DND-41 (cell line): ENCODE measurements at regions not wholly inside any gene's neighbourhood (a gene's known extent, or its start where the extent isn't known, plus 50 kb on each side); places are given as distances from the start of the nearest gene placed in this dataset.
"Not testable (repeated sequence)": the region's sequence is repeated elsewhere in the genome, so short reads cannot be mapped to it uniquely, and the experiment has no call there.

Experiments
- ATAC-seq: fragments of 200-7000 bp; cut with Tn5 transposase; 3 replicates; pipeline ENCODE4 v1.9.1; 2021; ENCODE audit warnings: low read depth; ENCODE audit not compliant: insufficient read depth
- DNase-seq: peaks from one replicate; pipeline ENCODE4 v3.0.0-alpha.2; 2020
- H2AFZ ChIP-seq: 2 replicates; pipeline ENCODE4 v1.6.0; 2012; ENCODE audit warnings: low read depth, low read length
- H3K27ac ChIP-seq: 2 replicates; pipeline ENCODE4 v1.5.1; 2012; ENCODE audit warnings: low read length, inconsistent platforms
- H3K27me3 ChIP-seq: fragments of 200-600 bp; sonication (generic); 2 replicates; pipeline ENCODE4 v1.6.0; 2012; ENCODE audit warnings: low read length, mild to moderate bottlenecking, inconsistent platforms; ENCODE audit not compliant: insufficient read depth, poor library complexity
- H3K36me3 ChIP-seq: 2 replicates; pipeline ENCODE4 v1.5.1; 2012; ENCODE audit warnings: low read length, inconsistent platforms; ENCODE audit not compliant: insufficient read depth
- H3K4me1 ChIP-seq: 2 replicates; pipeline ENCODE4 v1.5.1; 2012; ENCODE audit warnings: mild to moderate bottlenecking, low read length; ENCODE audit not compliant: insufficient read depth
- H3K4me2 ChIP-seq: 2 replicates; pipeline ENCODE4 v1.6.0; 2012; ENCODE audit warnings: mild to moderate bottlenecking, moderate library complexity, low read length, inconsistent platforms; ENCODE audit not compliant: insufficient read depth
- H3K4me3 ChIP-seq, 2 experiments: fragments of 200-600 bp in 1 of 2; shearing (Covaris generic) in 1 of 2; 2 replicates each; pipeline ENCODE4 v1.5.1; 2012 to 2016; ENCODE audit warnings: inconsistent platforms in 2 of 2, low read length in 2 of 2, mild to moderate bottlenecking in 2 of 2, low read depth in 1 of 2, moderate library complexity in 1 of 2
- H3K79me2 ChIP-seq: 2 replicates; pipeline ENCODE4 v1.6.0; 2012; ENCODE audit warnings: low read length, inconsistent platforms; ENCODE audit not compliant: insufficient read depth
- H3K9ac ChIP-seq: 2 replicates; pipeline ENCODE4 v1.6.0; 2012; ENCODE audit warnings: low read depth, mild to moderate bottlenecking, inconsistent platforms, low read length, moderate library complexity
- H3K9me3 ChIP-seq: 2 replicates; pipeline ENCODE4 v1.5.1; 2012; ENCODE audit warnings: low read length, moderate library complexity, mild to moderate bottlenecking, inconsistent platforms; ENCODE audit not compliant: insufficient read depth, severe bottlenecking
- H4K20me1 ChIP-seq: 2 replicates; pipeline ENCODE4 v1.6.0; 2012; ENCODE audit warnings: low read length; ENCODE audit not compliant: insufficient read depth
- EZH2 ChIP-seq: IDR thresholded peaks from 3 replicates; pipeline ENCODE4 v1.6.1; 2012; ENCODE audit warnings: borderline replicate concordance, low read depth, mild to moderate bottlenecking, moderate library complexity, low read length, inconsistent platforms; ENCODE audit not compliant: severe bottlenecking
- TF ChIP-seq, protein P1 (sequence below): IDR thresholded peaks from 2 replicates; pipeline ENCODE4 v1.5.1; 2012; ENCODE audit warnings: borderline replicate concordance, low read length, moderate library complexity, mild to moderate bottlenecking; ENCODE audit not compliant: poor library complexity, severe bottlenecking; ENCODE audit errors: extremely low read depth

DNA sequence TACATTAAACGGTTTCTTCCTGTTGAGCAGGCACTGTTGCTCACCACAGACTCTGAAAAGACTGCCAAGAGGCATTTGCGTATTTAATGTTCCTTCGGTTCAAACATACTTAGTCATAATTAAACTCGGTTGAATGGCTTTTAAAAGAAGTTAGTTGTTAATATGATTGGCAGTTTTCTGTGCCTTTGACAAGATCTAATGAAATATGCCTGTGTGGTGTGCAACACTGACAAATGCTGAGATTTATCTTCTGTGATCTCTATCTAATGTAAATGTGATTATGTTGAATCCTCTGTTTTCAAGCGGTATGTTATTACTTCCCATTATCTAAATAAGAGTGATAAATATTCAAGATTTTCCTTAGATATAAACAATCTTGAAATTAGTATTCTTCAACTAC is 1046.6 kb downstream of the CDH8 start:
- no peak overlapping the region for H3K9ac ChIP-seq
- H3K9me3 ChIP-seq, result no peaks in the 10 kb centered on the region
- no peaks in the 10 kb centered on the region for H3K27me3 ChIP-seq

DNA sequence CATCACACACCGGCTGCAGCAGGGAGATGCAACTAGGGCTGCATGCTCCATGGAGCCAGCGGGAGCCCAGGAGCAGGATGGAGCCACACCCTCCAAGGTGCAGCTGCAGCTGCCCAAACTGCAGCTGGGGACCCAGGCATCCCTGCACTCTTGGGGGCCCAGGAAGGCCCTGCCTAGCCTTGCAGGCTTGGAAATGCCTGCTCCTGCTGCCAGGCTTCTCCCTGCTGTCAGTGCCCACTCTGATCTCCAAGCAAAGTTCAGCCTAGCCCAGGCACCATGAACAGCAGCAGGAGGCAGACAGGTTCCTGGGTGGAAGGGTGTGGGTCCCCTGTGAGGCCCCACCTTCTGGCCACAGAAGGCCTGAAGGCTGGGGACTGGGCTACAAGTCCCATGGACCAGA is 1057.1 kb downstream of the CDH8 start:
- no peak for ATAC-seq
- no peak overlapping the region for H3K4me3 ChIP-seq

More for the DNA sequence above, 1046.6 kb downstream of the CDH8 start:
- no peak overlapping the region for H3K4me3 ChIP-seq
- no peak for DNase-seq
- H3K4me1 ChIP-seq, result no peaks in the 10 kb centered on the region
- no peak overlapping the region for H3K27ac ChIP-seq
- H3K4me2 ChIP-seq, result no peak overlapping the region
- H3K36me3 ChIP-seq, result no peaks in the 10 kb centered on the region
- no peak overlapping the region for H2AFZ ChIP-seq
- no peaks in the 10 kb centered on the region for H4K20me1 ChIP-seq
- no peak for ATAC-seq
- TF ChIP-seq, protein P1, sequence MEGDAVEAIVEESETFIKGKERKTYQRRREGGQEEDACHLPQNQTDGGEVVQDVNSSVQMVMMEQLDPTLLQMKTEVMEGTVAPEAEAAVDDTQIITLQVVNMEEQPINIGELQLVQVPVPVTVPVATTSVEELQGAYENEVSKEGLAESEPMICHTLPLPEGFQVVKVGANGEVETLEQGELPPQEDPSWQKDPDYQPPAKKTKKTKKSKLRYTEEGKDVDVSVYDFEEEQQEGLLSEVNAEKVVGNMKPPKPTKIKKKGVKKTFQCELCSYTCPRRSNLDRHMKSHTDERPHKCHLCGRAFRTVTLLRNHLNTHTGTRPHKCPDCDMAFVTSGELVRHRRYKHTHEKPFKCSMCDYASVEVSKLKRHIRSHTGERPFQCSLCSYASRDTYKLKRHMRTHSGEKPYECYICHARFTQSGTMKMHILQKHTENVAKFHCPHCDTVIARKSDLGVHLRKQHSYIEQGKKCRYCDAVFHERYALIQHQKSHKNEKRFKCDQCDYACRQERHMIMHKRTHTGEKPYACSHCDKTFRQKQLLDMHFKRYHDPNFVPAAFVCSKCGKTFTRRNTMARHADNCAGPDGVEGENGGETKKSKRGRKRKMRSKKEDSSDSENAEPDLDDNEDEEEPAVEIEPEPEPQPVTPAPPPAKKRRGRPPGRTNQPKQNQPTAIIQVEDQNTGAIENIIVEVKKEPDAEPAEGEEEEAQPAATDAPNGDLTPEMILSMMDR, result no peak
- TF ChIP-seq EZH2, result no peak
- H3K79me2 ChIP-seq, result no peaks in the 10 kb centered on the region

DNA sequence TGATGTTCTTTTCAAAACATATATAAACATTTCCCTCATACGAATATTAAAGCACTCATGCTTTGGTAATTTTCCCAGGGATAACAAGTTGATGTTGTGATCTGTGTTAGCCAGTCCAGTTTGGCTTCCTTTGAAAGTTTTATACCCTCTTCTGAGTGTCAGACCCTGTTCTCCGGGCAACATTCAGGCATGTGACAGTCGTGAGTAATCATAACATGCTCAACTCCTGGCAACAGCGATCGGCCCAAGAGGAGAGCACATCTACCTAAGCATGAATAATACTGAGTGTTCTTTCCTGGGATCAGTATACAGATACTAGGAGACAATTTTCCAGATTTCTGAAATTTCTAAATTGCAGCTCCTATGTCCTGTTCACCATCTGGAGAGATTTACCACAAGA is 1086.4 kb downstream of the CDH8 start:
- DNase-seq (no peak), ATAC-seq (no peak)
- Histone ChIP-seq H3K4me3 (no peak overlapping the region), H3K9me3 (no peaks in the 10 kb centered on the region), H2AFZ (no peak overlapping the region), H4K20me1 (no peaks in the 10 kb centered on the region), H3K27ac (no peak overlapping the region), H3K9ac (no peak overlapping the region), H3K79me2 (no peaks in the 10 kb centered on the region), H3K36me3 (no peaks in the 10 kb centered on the region), H3K4me1 (no peaks in the 10 kb centered on the region), H3K4me2 (no peak overlapping the region), H3K27me3 (no peaks in the 10 kb centered on the region)
- no peak for TF ChIP-seq EZH2
- TF ChIP-seq, protein P1, result no peak

More for the DNA sequence above, 1057.1 kb downstream of the CDH8 start:
- Histone ChIP-seq H3K4me1 (no peaks in the 10 kb centered on the region), H3K27ac (no peak overlapping the region), H3K9ac (no peak overlapping the region), H3K9me3 (peaks cover 5% of the 10 kb centered on the region), H3K27me3 (no peaks in the 10 kb centered on the region), H4K20me1 (no peaks in the 10 kb centered on the region), H3K79me2 (no peaks in the 10 kb centered on the region), H3K4me2 (no peak overlapping the region), H3K36me3 (no peaks in the 10 kb centered on the region), H2AFZ (no peak overlapping the region)
- no peak for DNase-seq
- no peak for TF ChIP-seq EZH2
- TF ChIP-seq, protein P1, result no peak

DNA sequence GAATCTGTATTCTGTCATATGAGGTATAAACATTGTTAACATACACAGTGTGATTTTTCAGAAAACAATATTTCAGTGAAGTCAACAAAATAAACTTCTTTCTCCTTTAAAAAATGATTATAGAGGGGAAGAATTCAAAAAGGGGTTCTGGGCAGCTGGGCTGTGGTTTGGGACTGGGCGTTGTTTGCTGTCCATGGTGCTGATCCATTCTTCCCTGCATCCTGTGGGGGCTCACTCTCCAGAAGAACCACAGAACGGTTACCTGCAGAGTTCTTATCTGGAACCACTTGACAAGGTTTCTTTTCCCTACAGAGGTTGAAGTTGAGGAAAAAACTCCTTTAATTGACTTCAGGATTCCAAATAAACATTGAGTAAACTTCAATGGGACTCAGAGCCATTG is 1091.0 kb downstream of the CDH8 start:
- H3K4me2 ChIP-seq, result no peak overlapping the region
- H3K9ac ChIP-seq, result no peak overlapping the region
- TF ChIP-seq, protein P1, result no peak
- no peak for TF ChIP-seq EZH2
- no peak for ATAC-seq
- no peaks in the 10 kb centered on the region for H3K36me3 ChIP-seq
- no peaks in the 10 kb centered on the region for H4K20me1 ChIP-seq
- no peak overlapping the region for H2AFZ ChIP-seq
- H3K27ac ChIP-seq, result no peak overlapping the region
- no peaks in the 10 kb centered on the region for H3K27me3 ChIP-seq
- no peaks in the 10 kb centered on the region for H3K4me1 ChIP-seq
- H3K9me3 ChIP-seq, result no peaks in the 10 kb centered on the region
- H3K4me3 ChIP-seq, result no peak overlapping the region
- peak; percentile 32 for DNase-seq
- no peaks in the 10 kb centered on the region for H3K79me2 ChIP-seq

DNA sequence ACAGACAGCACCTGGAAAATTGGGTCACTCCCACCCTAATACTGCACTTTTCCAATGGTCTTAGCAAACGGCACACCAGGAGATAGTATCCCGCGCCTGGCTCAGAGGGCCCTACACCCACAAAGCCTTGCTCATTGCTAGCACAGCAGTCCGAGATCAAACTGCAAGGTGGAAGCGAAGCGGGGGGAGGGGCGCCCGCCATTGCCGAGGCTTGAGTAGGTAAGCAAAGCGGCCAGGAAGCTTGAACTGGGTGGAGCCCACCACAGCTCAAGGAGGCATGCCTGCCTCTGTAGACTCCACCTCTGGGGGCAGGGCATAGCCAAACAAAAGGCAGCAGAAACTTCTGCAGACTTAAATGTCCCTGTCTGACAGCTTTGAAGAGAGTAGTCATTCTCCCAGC is 1100.0 kb downstream of the CDH8 start:
- H3K27me3 ChIP-seq, H4K20me1 ChIP-seq, H3K27ac ChIP-seq, ATAC-seq, H3K4me2 ChIP-seq, H3K4me3 ChIP-seq, DNase-seq, H3K79me2 ChIP-seq, H3K4me1 ChIP-seq, H3K9ac ChIP-seq, H2AFZ ChIP-seq, H3K36me3 ChIP-seq, H3K9me3 ChIP-seq: not testable (repeated sequence)
